GM19395 (cell line): ENCODE measurements at regions not wholly inside any gene's neighbourhood (a gene's known extent, or its start where the extent isn't known, plus 50 kb on each side); places are given as distances from the start of the nearest gene placed in this dataset.
"Not testable (repeated sequence)": the region's sequence is repeated elsewhere in the genome, so short reads cannot be mapped to it uniquely, and the experiment has no call there.

Experiments
- ATAC-seq: cut with Tn5 transposase; IDR thresholded peaks from one replicate; pipeline ENCODE4 v1.9.1; 2021; ENCODE audit warnings: mild to moderate bottlenecking, moderate library complexity; ENCODE audit not compliant: unreplicated experiment

DNA sequence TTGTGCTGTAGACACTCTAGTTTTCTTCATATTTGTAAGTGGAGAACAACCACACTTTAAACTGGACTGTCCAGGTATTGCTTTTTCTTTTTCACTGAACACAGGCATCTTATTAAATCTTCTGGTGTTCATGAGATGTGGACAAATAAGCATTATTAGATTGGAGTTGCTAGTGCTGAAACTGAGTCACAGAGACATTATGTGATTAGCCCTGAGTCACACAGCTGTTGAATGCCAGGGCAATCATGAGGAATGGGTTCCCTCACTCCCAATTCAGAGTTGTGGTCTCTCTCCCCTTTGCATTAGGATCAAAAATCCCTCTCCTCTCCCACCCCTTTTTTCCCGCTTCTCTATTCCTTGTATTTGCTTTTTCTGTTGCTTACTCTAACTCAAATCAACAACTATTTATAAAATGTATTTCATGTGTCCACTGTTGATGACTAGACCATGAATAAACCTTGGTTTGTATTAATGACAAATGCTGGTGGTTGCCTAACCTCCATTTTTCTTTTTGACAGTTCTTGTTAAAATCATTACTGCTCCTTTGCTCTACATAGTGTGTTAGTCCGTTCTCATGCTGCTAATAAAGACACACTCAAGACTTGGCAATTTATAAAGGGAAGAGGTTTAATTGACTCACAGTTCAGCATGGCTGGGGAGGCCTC, 738.2 kb downstream of the BRINP1 start:
- ATAC-seq, result no peak

DNA sequence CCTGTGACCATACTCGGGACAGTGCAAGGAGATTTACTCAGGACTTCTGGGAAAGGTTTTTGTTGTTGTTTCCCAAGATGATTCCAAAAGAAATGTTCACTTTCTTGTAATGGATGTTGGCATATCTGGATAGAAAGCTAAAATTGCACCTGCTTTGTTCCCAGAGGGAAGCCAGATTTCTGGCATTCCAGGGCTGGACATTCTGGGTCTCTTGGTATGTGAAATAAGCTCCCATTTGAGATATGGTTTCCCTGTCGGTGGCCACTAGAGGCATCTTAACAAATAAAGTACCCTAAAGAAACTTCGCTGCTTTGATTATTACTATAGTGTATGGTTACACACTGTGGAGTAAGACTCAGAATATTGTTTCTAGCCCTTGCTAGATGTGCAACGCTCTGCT, 737.3 kb downstream of the BRINP1 start:
- no peak for ATAC-seq

DNA sequence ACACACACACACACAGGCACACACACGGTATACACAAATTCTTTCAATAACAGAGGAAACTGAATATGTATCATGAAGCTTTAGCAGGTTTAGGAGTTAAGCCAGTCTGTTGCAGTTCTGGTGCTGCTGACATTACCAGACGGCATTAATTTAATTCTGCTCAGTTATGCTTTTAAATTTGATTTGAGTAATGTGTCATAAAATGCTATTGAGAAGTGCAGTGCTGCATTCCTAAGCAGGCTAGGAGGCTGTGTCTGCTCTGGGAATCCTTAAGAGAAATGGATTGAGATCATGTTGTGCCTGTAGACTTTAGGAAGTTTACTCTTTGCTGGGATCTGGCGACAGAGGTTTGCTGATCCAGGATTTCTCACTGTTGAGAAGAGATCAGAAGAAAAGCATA, 733.8 kb downstream of the BRINP1 start:
- no peak for ATAC-seq

DNA sequence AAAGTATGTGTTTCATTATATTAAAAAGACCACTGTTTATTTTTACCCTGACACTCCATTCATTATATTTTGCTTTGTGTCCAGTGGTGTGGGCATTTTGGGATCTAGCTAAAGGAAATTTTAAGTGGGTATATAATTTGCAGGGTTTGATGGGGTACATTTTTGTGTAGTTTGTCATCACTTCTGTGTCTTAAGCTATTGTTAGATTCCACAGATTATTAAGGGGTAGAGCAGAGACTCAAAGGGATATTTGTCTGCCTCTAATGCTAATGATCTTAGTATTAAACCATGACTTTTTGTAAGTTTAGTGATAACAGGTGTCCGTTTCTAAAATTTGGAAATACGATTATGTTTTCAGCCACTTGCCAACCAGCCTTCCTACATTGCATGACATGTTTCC, 731.6 kb downstream of the BRINP1 start:
- ATAC-seq, result no peak

DNA sequence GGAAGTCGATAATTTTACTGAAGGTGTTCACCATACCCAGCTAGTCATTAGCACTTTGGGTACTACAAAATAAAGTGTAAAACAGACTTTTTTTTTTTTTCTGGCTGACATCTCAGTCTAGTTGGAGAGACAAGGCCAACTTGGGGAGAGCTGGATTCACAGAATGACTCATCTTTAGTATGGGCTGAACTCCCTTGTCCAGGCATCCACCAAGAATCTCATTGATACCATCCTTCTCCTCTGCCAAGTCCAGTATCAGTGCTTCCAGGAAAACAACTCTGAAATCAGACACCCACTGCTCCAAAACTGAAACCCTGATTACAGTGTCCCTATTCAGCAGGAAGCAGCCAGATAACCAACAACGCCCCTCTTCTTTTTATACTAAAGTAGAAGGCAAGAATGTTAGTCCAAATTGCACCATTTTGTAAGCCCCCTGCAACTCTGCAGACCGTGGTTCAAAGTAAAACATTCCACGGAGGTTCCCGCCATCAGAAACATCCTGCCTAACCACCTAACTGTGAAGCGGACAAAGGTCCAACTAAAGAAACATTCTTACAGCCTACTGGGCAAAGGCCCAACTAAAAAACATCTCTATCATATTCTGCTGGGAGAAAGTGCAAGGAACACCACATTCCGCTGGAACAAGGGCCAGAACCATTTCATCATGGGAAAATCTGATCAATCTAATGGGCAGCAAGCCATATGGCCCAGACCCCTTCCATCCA, 728.2 kb downstream of the BRINP1 start:
- no peak for ATAC-seq

DNA sequence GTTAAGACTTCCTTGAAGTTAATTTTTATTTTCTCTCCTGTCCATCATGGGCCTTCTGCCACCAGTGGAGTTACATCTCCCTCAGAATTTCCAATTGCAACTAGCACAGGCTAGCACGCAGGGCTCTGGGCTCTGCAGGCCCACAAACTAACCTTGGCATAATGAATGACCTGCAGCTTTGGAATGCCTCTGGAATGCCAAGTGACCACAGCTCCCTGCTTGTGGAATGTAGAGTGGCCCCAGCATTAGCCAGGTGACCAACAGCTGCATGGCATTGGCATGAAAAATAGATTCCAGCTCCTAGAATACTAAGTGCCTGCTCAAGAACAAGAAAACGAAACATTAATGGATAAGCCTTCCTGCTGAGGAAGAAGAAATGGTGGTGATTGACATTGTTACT, 726.1 kb downstream of the BRINP1 start:
- no peak for ATAC-seq

DNA sequence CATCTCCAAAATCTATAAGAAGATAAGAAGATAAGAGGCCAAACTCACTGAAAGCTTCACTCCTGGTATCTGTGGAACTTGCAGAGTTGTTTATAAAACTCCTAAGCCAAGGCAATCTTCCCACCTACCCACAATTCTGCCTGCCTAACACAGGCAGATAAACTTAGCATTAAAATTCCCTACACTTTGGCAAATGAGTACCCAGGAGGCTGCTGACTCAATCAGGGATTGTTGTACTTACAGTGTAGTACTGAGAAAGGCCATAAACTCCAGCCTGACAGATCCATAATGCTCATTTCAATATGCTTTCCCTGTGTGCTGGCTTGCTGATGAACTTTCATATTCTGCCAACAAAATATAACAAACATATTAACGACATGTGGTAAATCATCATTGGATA, 725.2 kb downstream of the BRINP1 start:
- no peak for ATAC-seq

DNA sequence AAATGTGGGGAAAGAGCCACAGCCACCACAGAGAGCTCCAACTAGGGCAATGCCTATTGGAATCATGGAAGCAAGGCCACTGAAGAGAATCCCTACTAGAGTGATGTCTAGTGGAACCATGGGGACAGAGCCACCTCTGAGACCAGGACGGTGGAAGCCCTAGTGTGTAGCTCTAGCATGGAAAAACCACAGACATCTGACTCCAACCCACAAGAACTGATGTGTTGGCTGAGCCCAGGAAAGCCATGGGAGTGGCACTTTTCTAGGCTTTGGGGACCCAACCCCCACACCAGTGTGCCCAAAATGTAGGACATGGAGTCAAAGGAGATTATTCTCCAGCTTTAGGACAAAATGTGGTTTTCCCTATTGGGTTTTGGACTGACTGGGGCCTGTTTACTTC, 721.9 kb downstream of the BRINP1 start:
- ATAC-seq, result no peak

DNA sequence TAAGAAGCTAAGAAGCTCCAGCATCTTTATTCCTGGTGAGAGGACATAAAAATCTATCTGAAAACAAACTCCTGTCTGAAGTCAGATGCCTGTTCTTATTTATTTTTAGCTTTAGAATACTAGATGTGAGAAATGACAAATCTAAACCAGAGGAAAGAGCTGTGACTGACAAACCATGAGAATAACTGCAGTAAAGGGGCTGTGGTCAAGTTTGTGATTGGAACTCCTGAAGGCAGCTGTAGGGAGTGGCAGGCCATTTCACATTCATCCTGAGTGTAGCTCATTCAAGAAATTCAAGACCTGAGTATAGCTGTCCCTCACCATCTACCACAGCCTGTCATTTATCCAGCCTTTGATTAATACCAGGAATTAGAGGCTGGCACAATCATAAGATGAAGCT, 718.8 kb downstream of the BRINP1 start:
- no peak for ATAC-seq

DNA sequence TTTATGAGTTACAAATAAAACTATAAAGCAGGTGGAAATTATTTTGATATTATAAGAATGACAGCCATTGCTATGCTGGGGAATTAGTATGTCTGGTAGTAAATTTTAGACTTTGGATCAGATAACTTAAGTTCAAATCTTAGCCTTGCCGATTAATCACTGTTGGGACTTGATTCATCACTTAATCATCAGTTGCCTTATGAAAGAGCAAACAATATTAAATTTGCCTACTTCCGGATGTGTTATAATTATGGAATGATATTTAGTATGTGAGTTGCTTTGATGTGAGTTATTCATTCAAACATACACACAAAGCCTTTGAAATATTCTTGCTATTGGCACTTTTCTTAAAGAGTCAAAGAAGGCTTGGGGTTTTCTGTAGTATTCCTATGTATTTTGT, 717.7 kb downstream of the BRINP1 start:
- no peak for ATAC-seq

DNA sequence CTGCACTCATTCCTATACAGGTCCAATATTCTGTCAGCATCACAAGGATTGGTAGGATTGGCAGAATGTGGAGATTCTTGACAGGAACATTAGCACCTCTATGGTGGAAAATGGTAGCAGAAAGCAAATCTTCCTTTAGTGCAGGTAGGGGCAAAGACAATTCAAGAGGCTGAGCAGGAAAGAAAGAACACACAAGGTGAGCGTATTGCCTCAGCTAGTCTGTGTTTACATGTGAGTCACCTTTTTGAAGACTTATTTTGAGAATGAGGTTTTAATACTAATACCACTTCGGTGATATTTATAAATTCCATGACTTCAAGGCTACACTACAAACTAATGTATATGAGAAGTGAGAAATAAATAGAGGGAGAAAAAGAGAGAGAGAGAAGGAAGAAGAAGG, 717.0 kb downstream of the BRINP1 start:
- ATAC-seq, result no peak

DNA sequence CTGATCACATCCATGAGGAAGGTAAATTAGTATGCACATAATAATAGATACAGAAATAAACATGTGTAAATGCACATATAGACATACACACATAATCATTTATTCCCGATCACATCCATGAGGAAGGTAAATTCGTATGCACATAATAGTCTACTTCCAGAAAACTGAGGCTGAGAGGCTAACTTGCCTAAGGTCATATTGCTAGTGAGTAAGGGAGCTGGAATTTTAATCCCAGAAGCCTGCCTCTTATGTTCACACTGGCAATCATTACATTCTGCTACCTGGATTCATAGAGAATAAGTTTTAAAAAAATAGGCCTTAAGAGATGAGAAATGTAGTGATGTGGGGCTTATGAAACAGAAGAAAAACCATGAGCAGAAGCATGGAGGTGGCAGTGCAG, 716.3 kb downstream of the BRINP1 start:
- no peak for ATAC-seq

DNA sequence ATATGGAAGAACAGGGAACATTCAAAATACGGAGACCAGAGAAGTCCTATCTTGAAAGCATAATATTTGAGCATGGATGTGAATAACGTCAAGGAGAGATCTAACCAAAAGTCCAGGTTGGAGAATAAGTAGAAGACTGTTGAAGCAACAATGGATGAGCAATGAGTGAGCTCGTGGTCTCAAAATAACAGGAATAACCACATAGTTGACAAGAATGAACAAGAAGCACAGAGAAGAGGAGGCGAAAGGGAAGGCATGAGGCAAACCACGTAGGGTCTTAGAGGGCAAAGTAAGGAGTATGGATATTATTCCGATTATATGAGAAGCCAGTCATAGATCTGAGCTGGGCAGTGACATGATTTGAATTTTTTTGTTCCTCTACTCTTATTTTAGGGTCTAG, 710.2 kb downstream of the BRINP1 start:
- no peak for ATAC-seq

DNA sequence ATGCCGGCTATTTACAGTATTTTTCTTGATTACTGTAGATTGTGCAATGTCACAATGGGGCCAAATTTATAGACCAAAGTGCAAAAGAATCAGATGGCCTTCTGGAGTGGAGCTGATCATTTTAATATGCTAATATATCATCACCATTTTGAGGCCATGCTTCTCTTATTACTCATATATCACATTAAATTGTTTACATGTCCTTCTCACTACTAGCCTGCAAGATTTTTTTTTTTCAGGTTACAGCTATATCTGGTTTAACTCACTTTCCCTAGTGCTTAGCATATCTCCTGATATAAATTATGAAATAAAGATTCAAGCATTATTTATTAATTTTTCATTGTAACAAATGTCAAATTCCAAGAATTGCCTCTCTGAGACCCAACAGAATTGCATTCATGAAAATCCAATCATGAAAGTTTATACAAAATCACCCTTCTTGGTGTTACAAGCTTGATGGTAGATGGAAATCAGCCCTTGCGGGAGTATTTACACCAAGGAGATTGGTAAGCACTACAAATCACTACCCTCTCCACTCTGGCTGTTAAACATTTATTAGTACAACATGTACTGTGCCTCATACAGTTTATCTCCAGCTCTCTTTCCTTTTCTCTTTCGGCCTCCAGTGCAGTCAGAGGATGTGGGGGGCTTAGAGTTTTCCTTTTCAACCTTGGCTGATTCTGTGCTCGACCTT, 703.9 kb downstream of the BRINP1 start:
- ATAC-seq, result no peak

DNA sequence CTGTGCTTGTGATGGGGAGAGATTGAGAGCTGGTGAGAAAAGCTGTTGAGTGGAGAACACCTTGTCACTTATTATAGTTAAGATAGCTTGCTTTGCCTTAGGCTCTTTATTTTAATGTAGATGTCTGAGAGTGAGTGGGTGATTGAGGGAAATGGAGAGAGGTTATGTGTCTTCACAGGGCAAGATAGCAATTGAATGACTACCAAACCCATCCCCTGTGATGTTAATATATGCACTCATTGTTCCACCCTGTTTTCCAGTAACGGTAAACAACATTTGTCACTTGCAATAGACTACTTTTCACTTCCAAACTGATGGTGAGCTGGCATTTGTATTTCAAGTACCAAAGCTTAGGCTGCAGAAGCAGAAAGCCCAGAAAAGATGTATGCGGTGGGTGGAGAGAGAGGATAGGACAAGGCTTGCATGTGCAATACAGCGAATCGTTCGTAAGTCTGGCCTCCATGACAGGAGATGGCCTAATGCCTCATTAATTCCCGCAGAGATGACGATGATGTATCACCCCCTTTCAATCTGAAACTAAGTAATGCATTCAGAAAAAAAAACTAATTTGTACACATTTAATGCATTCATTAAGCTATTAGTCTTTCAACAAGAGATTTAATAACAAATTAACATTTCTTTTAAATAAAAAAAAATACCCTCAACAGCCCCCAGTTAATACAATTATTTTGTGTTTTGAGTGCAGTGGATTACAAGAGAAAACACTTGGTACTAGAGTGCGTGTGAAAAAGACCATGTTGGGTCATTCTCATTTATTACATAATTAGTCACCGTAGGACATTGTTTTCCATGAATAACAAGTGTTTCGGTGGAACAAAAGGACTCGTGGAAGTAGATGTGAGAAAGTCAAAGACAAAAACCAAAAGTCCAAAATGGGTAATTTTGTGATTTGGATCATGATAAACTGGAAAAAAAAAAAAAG, 699.0 kb downstream of the BRINP1 start:
- ATAC-seq, result no peak

DNA sequence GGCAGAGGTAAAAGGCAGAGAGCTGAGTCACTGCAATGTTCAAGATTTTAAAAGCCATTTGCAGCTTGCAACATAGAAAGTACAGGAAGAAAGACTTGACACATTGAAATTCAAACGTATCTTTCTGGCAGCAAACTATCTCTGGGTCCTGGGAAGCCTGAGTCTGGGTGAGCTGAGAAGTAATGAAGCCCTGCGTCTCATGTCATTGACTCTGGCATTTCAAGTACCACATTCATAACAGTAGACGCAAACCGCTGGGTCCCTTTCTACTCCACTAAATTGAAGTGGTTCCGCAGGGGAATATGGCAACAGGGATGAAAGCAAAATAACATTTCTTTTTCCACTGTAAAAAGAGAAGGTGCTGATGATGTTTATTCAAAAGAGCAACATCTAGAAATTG, 694.3 kb downstream of the BRINP1 start:
- ATAC-seq, result no peak

DNA sequence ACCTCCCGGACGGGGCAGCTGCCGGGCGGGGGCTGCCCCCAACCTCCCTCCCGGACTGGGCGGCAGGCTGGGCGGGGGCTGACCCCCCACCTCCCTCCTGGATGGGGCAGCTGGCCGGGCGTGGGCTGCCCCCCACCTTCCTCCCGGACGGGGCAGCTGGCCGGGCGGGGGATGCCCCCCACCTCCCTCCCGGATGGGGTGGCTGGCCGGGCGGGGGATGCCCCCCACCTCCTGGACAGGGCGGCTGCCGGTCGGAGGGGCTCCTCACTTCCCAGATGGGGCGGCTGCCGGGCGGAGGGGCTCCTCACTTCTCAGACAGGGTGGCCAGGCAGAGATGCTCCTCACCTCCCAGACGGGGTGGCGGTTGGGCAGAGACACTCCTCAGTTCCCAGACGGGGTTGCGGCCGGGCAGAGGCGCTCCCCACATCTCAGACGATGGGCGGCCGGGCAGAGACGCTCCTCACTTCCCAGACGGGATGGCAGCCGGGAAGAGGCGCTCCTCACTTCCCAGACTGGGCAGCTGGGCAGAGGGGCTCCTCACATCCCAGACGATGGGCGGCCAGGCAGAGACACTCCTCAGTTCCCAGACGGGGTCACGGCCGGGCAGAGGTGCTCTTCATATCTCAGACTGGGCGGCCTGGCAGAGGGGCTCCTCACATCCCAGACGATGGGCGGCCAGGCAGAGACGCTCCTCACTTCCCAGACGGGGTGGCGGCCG, 691.1 kb downstream of the BRINP1 start:
- ATAC-seq, result not testable (repeated sequence)

DNA sequence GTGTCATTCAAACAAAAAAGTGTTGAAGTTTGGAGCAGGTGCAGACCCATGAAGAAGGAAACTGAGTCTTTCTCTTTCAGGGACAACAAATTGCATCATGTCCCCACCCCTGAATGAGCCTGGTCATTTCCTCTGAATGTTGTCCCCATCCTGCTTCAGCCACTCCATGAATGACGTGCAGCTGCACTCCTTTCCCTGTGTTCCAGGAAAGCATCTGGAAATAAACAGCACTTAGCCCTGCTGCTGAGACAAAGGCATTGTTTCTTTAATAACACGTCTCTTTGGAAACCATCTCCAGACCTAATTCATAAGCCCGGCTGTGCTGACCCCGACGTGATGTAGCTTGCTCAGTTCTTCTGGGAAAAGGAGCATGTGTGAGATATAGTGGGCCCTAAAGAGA, 682.3 kb downstream of the BRINP1 start:
- ATAC-seq, result no peak

DNA sequence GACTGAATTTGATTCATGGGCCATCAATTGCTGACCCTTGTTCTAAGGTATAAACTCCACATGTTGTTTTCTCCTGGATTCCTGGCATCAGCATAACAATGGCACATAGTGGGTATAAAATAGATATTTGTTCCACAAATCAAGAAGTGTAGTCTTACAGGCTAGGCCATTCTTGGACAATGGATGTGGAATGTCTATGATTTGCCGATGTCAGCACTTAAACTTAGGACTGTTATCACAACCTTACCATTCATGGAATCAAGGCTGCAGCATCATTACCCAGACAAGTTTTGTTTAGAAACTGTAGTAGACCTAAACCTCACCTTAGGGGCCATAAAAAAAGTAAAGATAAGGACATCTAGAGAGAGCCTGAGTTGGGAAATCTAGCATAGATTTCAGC, 680.0 kb downstream of the BRINP1 start:
- ATAC-seq, result no peak

DNA sequence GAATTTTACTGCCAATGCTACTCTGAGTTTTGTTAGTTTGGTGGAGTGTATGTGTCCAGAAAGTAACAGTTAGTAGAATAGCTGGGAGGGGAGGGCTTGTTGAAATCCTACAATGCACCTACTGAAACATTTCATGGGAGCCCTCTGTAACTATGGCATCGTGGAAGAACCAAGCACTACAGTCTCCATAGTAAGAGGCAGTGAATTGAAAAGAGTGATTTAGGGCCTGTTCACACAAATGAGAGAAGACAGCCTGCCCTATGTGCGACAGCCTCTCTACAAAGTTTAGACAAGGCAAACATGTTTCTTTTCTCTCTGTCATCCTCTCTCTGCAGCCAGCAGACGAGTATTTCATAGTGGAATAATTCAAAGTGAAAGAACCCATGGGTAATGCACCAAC, 676.6 kb downstream of the BRINP1 start:
- no peak for ATAC-seq

DNA sequence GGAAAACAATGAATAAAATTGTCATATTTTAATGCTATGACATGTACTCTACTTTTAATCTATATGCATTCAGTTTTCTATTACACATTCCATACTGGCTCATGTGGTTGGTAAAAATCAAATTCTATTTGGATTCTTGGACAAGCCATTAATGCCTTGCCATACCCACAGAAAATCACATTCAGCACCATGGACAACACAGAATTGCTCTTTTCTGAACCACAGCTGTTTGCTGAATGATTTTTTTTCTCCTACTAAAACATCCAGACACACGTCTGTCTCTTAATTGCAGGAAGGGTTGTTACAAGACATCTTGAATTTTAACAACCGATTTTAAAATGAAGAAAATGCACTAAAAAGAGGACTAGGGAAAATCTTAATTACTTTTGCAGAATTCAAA, 675.6 kb downstream of the BRINP1 start:
- no peak for ATAC-seq
